OCI-LY1 (cell line): ENCODE measurements at regions not wholly inside any gene's neighbourhood (a gene's known extent, or its start where the extent isn't known, plus 50 kb on each side); places are given as distances from the start of the nearest gene placed in this dataset.

ENCODE experiments used
- EZH2 ChIP-seq: fragments of 200-600 bp; sonication (generic), shearing (Covaris generic); IDR thresholded peaks from 2 replicates; pipeline ENCODE4 v1.8.0; 2017; ENCODE audit warnings: borderline replicate concordance, mixed run types, mild to moderate bottlenecking, antibody characterized with exemption, low read length, moderate library complexity, mixed read lengths
- TF ChIP-seq, protein P1 (sequence below): fragments of 200-600 bp; sonication (generic), shearing (Covaris generic); IDR thresholded peaks from 2 replicates; pipeline ENCODE4 v1.5.1; 2017; ENCODE audit warnings: mild to moderate bottlenecking, antibody characterized with exemption, low read length, moderate library complexity, mixed read lengths

GRCh38 chr15:25987638-25988037 lies 124.5 kb upstream of the ATP10A start:
- no peak for TF ChIP-seq EZH2
- TF ChIP-seq, protein P1, sequence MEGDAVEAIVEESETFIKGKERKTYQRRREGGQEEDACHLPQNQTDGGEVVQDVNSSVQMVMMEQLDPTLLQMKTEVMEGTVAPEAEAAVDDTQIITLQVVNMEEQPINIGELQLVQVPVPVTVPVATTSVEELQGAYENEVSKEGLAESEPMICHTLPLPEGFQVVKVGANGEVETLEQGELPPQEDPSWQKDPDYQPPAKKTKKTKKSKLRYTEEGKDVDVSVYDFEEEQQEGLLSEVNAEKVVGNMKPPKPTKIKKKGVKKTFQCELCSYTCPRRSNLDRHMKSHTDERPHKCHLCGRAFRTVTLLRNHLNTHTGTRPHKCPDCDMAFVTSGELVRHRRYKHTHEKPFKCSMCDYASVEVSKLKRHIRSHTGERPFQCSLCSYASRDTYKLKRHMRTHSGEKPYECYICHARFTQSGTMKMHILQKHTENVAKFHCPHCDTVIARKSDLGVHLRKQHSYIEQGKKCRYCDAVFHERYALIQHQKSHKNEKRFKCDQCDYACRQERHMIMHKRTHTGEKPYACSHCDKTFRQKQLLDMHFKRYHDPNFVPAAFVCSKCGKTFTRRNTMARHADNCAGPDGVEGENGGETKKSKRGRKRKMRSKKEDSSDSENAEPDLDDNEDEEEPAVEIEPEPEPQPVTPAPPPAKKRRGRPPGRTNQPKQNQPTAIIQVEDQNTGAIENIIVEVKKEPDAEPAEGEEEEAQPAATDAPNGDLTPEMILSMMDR: no peak
